Epithelial cell of proximal tubule (primary cell): ENCODE measurements at regions not wholly inside any gene's neighbourhood (a gene's known extent, or its start where the extent isn't known, plus 50 kb on each side); places are given as distances from the start of the nearest gene placed in this dataset.
A peak's percentile ranks its signal among the peaks of the same experiment; 100 is the strongest.

Experiments used
- DNase-seq: peaks from one replicate; pipeline ENCODE4 v3.0.0-alpha.2; 2011; ENCODE audit warnings: low read depth
- H3K4me3 ChIP-seq: 2 replicates; pipeline ENCODE4 v1.5.1; 2011; ENCODE audit warnings: low read depth, mild to moderate bottlenecking, low read length
- TF ChIP-seq, protein P1 (sequence below): conservative IDR thresholded peaks from 2 replicates; pipeline ENCODE4 v1.5.1; 2012; ENCODE audit warnings: low read depth, mild to moderate bottlenecking, low read length

DNA sequence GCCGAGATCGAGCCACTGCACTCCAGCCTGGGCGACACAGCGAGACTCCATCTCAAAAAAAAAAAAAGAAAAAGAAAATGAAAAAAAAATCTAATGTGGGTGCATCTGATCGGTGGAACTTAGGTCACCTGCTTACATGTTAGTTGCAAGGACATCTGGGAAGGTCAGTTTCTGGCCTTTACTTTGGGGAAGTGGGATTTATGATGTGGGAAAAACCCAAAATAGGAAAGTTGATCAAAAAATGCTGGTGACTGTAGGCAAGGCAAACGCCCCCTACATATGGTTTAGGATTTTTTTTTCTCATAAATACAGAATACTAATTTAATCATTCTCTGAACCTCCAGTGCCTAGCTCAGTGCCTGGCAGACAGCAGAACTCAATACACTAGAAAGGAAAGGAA lies 69.2 kb upstream of the PIM1 start:
- TF ChIP-seq, protein P1, sequence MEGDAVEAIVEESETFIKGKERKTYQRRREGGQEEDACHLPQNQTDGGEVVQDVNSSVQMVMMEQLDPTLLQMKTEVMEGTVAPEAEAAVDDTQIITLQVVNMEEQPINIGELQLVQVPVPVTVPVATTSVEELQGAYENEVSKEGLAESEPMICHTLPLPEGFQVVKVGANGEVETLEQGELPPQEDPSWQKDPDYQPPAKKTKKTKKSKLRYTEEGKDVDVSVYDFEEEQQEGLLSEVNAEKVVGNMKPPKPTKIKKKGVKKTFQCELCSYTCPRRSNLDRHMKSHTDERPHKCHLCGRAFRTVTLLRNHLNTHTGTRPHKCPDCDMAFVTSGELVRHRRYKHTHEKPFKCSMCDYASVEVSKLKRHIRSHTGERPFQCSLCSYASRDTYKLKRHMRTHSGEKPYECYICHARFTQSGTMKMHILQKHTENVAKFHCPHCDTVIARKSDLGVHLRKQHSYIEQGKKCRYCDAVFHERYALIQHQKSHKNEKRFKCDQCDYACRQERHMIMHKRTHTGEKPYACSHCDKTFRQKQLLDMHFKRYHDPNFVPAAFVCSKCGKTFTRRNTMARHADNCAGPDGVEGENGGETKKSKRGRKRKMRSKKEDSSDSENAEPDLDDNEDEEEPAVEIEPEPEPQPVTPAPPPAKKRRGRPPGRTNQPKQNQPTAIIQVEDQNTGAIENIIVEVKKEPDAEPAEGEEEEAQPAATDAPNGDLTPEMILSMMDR = no peak
- no peak for DNase-seq
- no peak overlapping the region for H3K4me3 ChIP-seq

DNA sequence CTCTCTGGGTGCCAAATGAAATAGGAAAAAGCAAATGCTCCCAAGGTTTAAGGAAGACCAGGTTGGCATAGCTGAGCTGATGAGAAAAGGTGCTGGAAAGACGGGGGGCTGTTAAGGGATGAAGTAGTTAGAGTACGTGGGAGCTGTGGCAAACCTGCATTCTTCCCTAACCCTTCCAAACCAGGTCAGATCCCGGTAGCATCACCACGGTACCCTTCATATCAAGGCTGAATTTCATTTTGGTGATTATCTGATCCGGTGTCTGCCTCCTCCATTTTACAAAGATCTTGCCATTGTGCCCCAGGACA lies 68.0 kb upstream of the PIM1 start:
- TF ChIP-seq, protein P1 = no peak
- no peak overlapping the region for H3K4me3 ChIP-seq

DNA sequence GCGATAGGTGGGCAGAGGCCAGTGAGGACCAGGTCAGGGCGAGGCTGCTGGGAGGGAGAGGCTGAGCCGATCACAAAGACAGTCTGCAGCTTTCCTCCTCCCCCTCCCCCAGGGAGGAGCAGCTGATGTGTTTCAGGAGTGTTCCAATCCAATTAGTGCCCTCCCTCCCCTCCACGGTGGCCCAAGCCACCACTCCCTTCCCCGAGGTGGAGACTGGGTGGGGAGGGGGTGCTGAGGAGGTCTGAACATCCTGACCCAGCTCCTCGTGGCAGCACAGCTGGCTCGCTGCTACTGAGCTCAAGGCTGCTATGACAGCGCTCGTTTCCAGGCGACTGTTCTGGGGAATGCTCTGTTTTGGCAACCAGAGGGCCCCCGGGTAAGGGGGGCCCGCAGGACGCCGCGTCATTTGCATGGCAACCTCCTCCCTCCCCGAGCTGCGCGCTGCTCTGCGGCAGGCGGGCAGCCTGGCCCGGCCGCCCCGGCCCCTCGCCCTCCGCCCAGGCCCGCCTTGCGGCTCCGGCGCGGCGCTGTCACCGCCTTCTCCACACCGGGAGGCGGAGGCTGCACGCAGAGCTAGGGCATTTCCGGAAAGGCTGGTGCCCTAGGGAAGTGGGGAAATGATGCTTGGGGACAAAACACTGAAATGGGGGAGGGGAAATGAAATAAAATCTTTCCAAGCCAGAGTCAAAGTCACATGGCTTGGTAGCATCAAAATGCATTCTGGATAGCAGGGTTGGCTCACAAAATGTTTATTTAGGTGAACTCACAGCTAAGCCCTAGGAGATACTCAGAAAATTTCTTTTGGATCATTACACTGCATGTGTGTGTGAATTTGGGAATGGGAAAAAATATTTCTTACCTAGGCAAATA lies 67.4 kb upstream of the PIM1 start:
- H3K4me3 ChIP-seq = peak overlapping the region; percentile 35
- TF ChIP-seq, protein P1 = no peak
- peak; percentile 43 for DNase-seq

More for the DNA sequence above, 68.0 kb upstream of the PIM1 start:
- no peak for DNase-seq

DNA sequence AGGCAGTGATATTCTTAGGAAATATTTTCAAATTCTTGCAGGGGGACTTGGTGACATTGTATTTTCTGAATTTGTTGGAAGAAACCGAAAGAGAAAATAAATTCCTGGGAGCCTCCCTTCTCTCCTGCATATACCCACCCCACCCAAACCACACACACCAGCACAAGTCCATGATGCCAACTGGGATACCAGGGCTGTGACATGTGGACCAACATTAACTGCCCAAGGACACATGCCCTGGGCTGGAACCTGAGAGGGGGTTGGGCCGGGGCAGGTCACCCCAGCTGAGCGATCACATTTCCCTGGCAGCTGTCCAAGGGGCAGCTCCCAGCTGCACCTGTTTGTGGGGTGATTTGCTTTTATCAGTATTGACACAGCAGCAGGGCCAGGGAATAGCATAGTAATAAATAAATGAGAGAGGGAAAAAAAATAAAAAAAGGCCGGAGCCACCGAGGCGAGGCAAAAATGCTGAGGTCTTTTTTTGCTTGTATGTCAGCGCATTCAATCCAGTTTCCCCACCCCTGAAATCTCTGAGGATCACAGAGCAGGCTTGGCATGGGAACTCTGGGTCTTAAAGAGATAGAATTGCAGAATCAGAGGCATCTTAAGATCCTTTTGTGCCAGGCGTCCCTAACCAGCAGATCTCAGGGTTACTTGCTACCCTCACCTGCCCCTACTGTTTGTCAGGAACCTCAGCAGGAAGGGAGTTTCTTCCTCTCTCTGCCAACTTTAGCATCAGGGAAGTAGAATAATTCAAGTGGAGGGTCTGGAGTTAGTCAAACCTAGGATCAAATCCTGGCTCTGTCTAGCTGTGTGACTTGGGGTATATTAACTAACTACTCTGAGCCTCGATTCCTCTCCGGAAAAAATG lies 66.5 kb upstream of the PIM1 start:
- TF ChIP-seq, protein P1 = no peak
- peak overlapping the region; percentile 35 for H3K4me3 ChIP-seq
- DNase-seq = peak; percentile 57

DNA sequence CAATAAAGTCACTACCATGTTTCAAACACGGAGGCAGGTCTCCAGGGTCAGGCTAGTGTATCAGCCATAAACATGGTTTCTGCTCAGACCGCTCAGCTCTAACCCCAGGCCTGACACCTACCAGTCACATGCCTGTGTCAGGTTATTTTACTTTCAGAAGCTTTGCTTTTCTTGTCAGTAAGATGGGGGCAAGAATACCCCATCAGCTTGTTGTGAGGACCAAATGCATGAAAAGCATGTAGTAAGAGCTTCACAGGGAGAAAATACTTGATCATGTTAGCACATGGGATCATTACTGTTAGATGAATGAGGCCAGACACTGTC lies 65.2 kb upstream of the PIM1 start:
- H3K4me3 ChIP-seq = no peak overlapping the region
- DNase-seq = no peak
- TF ChIP-seq, protein P1 = no peak

DNA sequence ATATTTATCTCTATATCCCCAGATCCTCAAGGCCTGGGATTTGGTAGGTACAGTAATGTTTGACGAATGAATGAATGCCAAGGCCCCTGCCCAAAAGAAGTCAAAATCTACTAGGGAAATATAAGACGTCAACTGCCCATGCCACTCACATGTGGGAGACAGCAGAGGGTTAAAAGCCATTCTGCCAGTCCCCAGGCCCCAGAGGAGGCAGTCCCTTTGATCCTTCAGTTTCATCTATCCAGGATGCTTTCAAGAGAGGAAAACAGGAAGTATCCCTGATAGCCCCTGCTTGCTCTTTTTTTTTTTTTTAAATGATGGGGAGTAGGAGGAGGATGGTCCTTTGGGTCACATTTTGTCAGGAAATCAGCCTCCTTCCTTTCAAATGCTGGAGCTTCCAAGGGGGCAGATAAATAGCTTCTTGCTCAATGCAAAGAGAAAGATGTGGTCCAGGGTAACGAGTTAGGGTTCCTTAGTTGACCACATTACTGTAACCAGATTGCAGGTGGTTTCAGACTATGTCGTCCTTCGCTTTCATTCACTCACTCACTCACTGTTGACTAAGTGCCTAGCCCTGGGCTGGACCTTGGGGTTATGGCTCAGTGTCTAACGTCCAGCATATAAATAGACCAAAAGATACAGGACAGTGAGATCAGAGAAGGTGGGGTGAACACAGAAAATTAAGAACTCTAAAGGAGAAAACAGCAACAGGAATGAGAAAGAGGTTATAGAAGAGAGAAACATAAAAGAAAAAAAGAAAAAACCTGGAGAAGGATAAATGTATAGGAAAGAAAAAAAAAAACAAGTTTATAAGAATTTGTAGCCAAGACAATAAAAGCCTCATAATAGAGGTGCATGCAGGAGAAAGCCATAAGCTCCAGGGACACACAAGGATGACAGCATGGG lies 64.6 kb upstream of the PIM1 start:
- H3K4me3 ChIP-seq = no peak overlapping the region
- no peak for DNase-seq
- TF ChIP-seq, protein P1 = no peak
